ENCODE measurements at regions not wholly inside any gene's neighbourhood (a gene's known extent, or its start where the extent isn't known, plus 50 kb on each side); places are given as distances from the start of the nearest gene placed in this dataset.

GRCh38 chr15:95712785-95713184, 617.7 kb upstream of the NR2F2 start (continued):
- TF ChIP-seq POGK (CRISPR knock-in tag; conservative IDR thresholded peaks at IDR 0.05) (no peak), ZSCAN21 (CRISPR knock-in tag; IDR thresholded peaks at IDR 0.05; ENCODE audit: borderline replicate concordance) (no peak), SAFB2 (CRISPR knock-in tag; IDR thresholded peaks at IDR 0.05; ENCODE audit: borderline replicate concordance, low read depth) (no peak)

GRCh38 chr15:95713324-95713723, 617.2 kb upstream of the NR2F2 start:
- no peaks in the 10 kb centered on the region for H3K36me3 ChIP-seq (replicated peaks in 1 of 2; ENCODE audit: control insufficient read depth in 1 of 2, insufficient read depth in 2 of 2, low read length in 2 of 2)
- intact Hi-C loops (cut with micrococcal nuclease; ENCODE audit: unreplicated experiment) (no loop called here), in situ Hi-C loops (cut with HindIII; ENCODE audit: extremely low pct_ligation_motif_present, low pct_unique_long_range_greater_than_20kb) (no loop called here)
- DNase-seq (ENCODE audit: low spot score) (no peak), FAIRE-seq (no peak), ATAC-seq (no peak)
- ChIA-PET CTCF (ENCODE audit: low intra/inter-chr PET ratio, low total read pairs) (no interaction called here), POLR2A (no interaction called here)
- no peak overlapping the region for H3K4me2 ChIP-seq (ENCODE audit: low read depth, low read length)
- H3K4me1 ChIP-seq (ENCODE audit: insufficient read depth, low read length): no peaks in the 10 kb centered on the region
- H3K4me3 ChIP-seq (replicated peaks in 1 of 3; ENCODE audit: insufficient read depth in 1 of 3, low read depth in 2 of 3, low read length in 3 of 3): no peak overlapping the region
- no peaks in the 10 kb centered on the region for H4K20me1 ChIP-seq (ENCODE audit: insufficient read depth, low read length)
- BruUV-seq (replicated peaks): no TSS peak
- no peak overlapping the region for H3K9ac ChIP-seq (ENCODE audit: insufficient read depth, low read depth, low read length)
- WGBS (ENCODE audit: low lambda C conversion rate): under 1% methylated on average over 5 of the region's 5 CpGs
- peak; percentile 41; the same call in 1 of the 2 replicates for TF ChIP-seq MAFF (IDR thresholded peaks at IDR 0.05; ENCODE audit: low read depth, low read length)
- TF ChIP-seq PHF5A (CRISPR knock-in tag; IDR thresholded peaks at IDR 0.05; ENCODE audit: low read depth, unreplicated experiment): no peak
- TF ChIP-seq MTF1 (CRISPR knock-in tag; IDR thresholded peaks at IDR 0.05): no peak
- peak; percentile 24 to 43; a peak in 1 of 4 replicates for TF ChIP-seq MAFK (conservative IDR thresholded peaks at IDR 0.05 in 1 of 2, IDR thresholded peaks at IDR 0.05 in 1 of 2; ENCODE audit: low read length in 2 of 2)
- no peak overlapping the region for H2AFZ ChIP-seq (ENCODE audit: low read length)
- no peaks in the 10 kb centered on the region for H3K79me2 ChIP-seq (ENCODE audit: insufficient read depth, low read length)
- no peaks in the 10 kb centered on the region for H3K27me3 ChIP-seq (ENCODE audit: control insufficient read depth in 1 of 2, insufficient read depth in 2 of 2, low read length in 2 of 2)
- no peak overlapping the region for H3K27ac ChIP-seq (ENCODE audit: extremely low read length, insufficient read depth, low read length)
- H3K9me3 ChIP-seq (ENCODE audit: low read length): peaks cover 58% of the 10 kb centered on the region
